Fibroblast of peridontal ligament (primary cell): ENCODE measurements at regions not wholly inside any gene's neighbourhood (a gene's known extent, or its start where the extent isn't known, plus 50 kb on each side); places are given as distances from the start of the nearest gene placed in this dataset.
"Not testable (repeated sequence)": the region's sequence is repeated elsewhere in the genome, so short reads cannot be mapped to it uniquely, and the experiment has no call there.

Experiments
- DNase-seq: peaks from one replicate; pipeline ENCODE4 v3.0.0-alpha.2; 2010; ENCODE audit errors: extremely low read depth

DNA sequence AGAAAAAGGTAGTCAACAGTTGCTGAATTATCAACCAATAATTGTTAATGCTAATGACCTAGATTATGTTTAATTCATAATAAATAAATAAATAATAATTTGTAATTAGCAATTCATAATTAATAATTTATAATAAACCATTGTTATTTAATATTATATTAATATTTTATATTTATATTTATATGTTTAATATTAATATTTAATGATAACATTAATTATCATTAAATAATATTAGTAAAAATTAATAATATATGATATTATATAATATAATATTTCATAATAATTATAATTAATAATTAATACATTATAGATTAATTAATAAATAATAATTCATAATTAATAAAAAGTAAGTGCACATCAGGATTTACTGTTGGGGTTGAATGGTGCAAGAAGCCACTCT lies 389.4 kb upstream of the RGPD4 start:
- no peak for DNase-seq

DNA sequence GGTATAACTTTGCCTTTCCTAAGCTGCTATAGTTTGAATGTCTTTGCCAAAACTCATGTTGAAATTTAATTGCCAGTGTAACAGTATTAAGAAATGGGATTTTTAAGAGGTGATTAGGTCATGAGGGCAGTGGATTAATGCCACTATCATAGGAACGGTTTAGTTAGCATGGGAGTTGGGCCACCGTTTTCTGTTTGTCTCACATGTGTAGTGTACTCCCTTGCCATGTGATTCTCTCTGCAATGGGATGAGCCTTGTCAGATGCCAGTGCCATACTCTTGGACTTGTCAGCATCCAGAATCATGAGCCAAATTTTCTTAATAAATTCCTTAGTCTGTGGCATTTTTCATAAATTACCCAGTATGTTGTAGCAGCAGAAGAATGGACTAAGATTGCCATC lies 388.9 kb upstream of the RGPD4 start:
- no peak for DNase-seq

DNA sequence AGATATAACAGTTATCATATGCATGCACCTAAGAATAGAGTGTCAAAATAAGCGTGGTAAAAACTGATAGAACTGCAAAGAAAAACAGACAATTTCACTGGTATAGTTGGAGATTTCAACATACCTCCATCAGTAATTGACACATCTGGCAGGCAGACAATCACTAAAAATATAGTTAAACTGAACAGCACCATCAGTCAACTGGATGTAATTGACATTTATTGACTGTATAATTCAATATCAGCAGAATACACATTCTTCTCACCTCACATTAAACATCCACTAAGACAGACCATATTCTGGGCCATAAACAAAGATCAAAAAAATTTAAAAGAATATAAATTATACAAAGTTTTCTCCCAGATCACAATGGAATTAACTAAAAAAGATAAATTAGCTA lies 378.5 kb upstream of the RGPD4 start:
- DNase-seq: no peak

- no peak for DNase-seq
Measured at GRCh38 chr2:107461301-107461700, 365.4 kb upstream of the RGPD4 start.

DNA sequence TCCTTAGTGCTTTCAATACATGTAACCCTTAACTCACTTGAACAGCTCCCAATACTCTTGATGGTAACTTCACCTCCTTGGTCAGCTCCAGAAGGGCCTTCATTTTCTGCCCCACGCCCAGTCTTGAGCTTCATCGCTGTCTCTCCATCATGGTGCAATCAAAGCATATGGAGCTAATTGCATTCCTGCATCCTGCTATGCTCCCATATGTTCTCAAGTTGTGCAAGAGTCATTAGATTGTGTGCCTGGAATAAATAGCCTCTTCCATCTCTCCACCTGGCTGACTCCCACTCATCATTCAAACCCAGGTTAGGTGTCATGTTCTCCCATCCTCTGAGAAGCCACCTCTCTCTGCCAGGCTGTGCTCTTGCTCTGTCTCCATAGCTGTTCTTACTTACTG lies 364.5 kb upstream of the RGPD4 start:
- no peak for DNase-seq

GRCh38 chr2:107466241-107466640 lies 360.5 kb upstream of the RGPD4 start:
- DNase-seq: no peak

DNA sequence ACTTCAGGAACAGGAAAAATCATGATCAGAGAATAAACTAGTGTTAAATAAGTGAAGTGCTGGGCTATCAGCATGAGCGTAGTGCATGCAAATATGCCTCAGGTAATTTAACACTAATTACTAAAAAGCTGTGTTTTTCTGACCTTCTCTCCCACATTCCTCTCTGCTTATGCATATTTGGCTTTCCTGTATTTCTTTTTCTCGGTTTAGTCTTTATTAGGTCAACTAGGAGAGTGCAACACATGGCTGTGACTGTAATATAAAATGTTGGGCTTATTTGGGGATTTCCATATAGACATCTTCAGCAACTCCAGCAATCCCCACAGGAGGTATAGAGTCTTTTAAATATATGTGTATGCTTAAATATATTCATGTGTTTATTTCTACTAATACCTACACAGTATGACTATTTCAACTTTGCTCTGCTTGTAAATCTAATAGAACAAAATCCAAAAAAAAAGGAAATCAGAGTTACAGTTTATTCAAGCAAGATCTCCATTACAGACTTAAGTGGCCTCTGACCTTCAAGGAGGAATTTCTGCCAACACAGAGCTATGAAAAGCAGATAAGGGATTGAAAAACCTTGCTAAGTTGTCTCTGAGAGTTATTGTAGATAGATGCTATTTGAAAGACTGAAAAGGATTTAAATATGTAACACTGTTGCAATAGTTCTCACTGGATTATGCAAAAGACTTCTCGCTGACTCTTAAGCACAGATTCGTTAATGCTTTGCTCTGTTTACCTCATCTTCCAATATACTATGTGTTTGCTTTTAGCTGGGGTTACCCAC lies 359.5 kb upstream of the RGPD4 start:
- DNase-seq: no peak

DNA sequence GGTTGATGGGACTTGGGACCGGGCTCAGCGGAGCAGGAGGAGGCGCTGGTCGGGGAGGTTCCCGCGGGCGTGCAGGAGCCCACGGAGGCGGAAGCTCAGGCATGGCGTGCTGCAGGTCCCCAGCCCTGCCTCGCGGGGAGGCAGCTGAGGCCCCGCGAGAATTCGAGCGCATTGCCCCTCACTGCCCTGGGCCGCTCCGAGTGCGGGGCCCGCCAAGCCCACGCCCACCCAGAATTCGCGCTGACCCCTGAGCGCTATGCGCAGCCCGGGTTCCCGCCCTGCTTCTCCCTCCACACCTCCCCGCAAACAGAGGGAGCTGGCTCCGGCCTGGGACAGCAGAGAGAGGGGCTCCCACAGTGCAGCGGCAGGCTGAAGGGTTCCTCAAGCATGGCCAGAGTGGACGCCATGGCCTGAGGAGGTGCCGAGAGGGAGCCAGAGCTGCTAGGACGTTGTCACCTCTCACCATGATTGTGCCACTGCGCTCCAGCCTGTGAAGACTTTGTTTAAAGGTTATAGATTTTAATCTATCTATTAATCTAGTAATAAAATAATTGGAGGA lies 357.2 kb upstream of the RGPD4 start:
- no peak for DNase-seq

DNA sequence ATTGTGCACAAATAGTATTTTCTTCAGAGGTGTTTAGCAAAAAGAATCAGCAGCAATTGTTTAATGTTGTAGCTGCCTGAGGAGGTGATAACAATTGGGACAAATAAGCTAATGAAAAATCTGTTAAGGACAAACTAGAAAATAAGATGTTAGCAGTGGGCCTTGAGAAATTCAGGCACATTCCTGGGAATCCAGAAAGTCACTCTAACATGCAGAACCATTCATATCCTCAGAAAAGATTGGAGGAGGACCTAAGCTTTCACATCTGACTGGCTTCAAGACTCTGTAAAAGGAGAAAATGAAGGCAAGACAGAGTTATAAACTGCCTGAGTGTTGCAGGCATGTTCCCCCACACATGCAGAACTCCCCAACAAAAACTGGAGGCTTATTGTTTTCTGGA lies 353.5 kb upstream of the RGPD4 start:
- DNase-seq: no peak

DNA sequence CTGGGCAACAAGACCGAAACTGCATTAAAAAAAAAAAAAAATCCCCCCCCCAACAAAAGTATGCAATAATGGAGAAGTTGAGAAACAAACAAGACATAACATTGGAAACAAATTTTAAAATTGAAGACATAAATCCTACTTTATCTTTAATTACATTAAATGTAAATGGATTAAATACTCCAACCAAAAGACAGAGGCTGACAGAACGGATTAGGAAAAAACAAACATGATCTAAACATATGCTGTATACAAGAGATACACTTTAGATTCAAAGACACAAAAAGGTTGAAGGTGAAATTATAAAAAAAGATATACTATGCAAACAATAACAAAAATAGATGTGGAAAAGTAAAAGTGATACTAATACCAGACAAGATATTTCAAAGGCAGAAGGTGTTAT lies 350.8 kb upstream of the RGPD4 start:
- DNase-seq: no peak

DNA sequence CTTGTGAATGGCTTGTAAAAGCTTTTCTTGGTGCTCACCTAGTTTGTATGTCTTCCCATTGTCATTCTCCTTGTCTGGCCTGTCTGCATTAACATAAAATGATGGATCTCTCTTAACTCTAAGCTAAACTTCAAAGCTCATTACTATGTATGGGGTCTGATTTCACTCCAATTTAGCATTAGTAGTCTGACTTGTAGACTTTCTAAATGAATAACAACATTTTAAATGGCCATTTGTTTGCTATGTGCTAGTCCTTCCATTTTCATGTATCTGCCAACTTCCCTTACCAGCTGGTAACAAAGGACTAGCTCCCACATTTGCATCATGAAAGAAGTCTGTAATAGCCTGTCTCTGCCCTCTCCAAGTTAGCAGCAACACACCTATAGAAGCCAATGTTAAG lies 324.2 kb upstream of the RGPD4 start:
- no peak for DNase-seq

GRCh38 chr2:107511970-107512789 lies 314.5 kb upstream of the RGPD4 start:
- no peak for DNase-seq

DNA sequence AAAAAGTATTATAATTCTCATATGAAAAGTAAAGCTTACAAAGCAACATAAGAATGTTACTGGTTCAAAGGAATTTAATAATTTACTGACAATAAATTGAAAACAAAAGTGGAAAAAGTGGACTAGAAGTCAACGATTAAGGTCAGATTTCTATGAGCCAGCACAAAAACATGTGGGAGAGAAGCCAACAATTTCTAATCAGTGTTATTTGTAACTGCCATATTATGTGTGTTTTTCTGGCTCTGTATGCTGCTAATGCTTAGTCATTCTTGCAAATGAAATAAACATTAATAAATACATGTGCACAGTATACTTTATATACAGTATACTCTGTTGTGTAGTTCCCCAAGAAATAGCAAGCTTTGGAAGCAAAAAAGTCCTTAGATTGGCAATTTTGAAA lies 301.3 kb upstream of the RGPD4 start:
- no peak for DNase-seq

- no peak for DNase-seq
Measured at GRCh38 chr2:107529146-107529545, 297.5 kb upstream of the RGPD4 start.

DNA sequence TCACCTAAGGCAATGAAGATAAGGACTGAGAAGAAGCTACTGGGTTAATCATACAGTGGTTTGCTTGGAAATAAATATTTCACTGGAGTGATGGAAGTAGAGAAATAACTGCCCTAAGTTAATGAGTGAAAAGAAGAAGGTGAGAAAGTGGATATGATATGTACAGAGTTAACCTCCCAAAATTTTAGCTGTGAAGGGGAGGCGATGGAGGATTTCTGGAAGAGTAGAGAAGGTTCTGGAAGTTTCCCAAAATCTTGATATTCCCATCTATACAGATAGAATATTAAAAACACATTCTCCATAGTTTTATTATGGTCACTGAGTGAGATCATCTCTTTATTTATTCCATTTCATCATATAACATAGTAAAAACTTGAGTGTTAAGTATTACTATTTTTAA lies 296.6 kb upstream of the RGPD4 start:
- no peak for DNase-seq

- no peak for DNase-seq
Measured at GRCh38 chr2:107534926-107535325, 291.8 kb upstream of the RGPD4 start.

DNA sequence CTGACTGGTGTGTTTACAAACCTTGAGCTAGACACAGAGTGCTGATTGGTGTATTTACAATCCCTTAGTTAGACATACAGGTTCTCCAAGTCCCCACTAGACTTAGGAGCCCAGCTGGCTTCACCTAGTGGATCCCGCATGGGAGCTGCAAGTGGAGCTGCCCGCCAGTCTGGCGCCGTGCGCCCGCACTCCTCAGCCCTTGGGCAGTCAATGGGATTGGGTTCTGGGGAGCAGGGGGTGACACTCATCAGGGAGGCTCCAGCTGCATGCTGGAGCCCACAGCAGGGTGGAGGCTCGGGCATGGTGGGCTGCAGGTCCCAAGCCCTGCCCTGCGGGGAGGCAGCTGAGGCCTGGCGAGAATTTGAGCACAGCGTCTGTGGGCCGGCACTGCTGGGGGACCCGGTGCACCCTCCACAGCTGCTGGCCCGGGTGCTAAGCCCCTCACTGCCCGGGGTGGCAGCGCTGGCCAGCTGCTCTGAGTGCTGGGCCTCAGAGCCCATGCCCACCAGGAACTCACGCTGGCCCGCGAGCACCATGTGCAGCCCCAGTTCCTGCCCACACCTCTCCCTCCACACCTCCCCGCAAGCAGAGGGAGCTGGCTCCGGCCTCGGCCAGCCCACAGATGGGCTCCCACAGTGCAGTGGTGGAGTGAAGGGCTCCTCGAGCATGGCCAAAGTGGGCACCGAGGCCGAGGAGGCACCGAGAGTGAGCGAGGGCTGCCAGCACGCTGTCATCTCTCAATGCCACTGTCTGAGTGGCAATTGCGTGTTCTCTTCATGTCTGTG lies 290.6 kb upstream of the RGPD4 start:
- DNase-seq: not testable (repeated sequence)

DNA sequence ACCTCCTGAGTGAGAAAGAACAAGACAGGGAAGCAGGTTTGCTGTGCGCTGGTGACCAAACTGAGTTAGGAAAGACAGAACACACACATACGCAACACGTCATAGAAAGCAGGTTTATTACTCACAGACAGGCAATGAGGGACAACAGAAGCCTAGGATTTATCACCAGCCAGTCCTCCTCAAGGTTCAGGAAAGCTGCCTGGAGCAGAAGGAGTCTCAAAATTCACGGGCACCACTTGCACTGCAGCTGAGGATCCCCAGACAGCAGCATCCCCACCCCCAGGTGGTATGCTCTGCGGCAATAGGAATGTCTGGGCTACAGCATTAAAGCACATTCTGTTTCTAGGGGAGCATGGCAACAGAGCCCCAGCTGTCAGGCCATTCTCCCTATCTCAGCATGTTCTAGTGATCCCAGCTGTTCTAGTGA lies 284.4 kb upstream of the RGPD4 start:
- DNase-seq: no peak

- no peak for DNase-seq
Measured at GRCh38 chr2:107543793-107544192, 282.9 kb upstream of the RGPD4 start.

DNA sequence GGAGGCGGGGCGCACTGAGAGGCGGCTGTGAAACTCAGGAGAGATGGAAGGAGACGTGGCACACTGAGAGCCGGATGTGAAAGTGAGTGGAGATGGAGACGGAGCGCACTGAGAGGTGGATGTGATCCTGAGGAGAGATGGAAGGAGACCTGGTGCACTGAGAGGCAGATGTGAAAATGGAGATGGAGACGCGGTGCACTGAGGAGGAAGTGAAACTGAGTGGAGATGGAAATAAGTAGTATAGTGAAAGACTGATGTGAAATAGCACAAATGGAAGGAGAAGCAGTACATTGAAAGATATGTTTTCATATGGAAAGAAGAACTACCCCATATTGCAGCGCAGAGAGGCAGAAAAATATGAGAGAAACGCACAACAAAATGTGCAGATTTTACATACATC lies 281.6 kb upstream of the RGPD4 start:
- DNase-seq: no peak

GRCh38 chr2:107545851-107546250 lies 280.8 kb upstream of the RGPD4 start:
- no peak for DNase-seq

DNA sequence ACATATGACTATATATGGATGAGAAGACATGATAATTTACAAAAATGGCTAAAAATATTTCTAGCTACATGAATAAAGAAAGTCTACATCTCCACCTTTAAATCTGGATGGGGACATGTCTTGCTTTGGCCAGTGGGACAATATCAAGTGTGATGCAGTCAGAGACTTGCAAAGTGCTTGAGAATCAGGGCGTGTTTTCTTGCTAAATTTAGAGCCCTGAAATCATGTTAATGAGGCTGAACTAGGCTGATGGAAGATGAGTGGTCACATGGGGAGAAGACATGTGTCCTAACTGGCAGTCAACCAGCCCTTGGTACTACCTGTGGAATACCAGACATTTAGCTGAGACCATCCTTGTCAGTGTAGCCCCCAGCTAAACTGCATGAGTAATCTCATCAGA lies 278.5 kb upstream of the RGPD4 start:
- no peak for DNase-seq
